Smooth muscle cell (in vitro differentiated cells): ENCODE measurements at regions not wholly inside any gene's neighbourhood (a gene's known extent, or its start where the extent isn't known, plus 50 kb on each side); places are given as distances from the start of the nearest gene placed in this dataset.

Experiments used
- DNase-seq: peaks from one replicate; lab custom pipeline; 2025; ENCODE audit not compliant: unreplicated experiment; lab: John Stamatoyannopoulos, UW
- H2AFZ ChIP-seq: fragments of 200-600 bp; sonication (generic); 2 replicates; pipeline ENCODE4 v1.6.0; 2016; ENCODE audit warnings: antibody characterized with exemption, low read depth, mild to moderate bottlenecking
- H3F3A ChIP-seq: fragments of 200-600 bp; sonication (generic); 2 replicates; pipeline ENCODE4 v1.6.0; 2017; ENCODE audit warnings: antibody characterized with exemption, low read depth
- H3K27ac ChIP-seq: fragments of 200-600 bp; sonication (generic); 2 replicates; pipeline ENCODE4 v1.5.1; 2016; ENCODE audit warnings: low read depth, mild to moderate bottlenecking
- H3K27me3 ChIP-seq: fragments of 200-600 bp; sonication (generic); 2 replicates; pipeline ENCODE4 v1.6.1; 2016; ENCODE audit warnings: low read depth, mild to moderate bottlenecking
- H3K36me3 ChIP-seq: fragments of 200-600 bp; sonication (generic); 2 replicates; pipeline ENCODE4 v1.5.1; 2016; ENCODE audit warnings: low read depth
- H3K4me1 ChIP-seq: fragments of 200-600 bp; sonication (generic); 2 replicates; pipeline ENCODE4 v1.5.1; 2016; ENCODE audit warnings: low read depth
- H3K4me2 ChIP-seq: fragments of 200-600 bp; sonication (generic); 2 replicates; pipeline ENCODE4 v1.6.0; 2016; ENCODE audit warnings: mild to moderate bottlenecking
- H3K4me3 ChIP-seq: fragments of 200-600 bp; sonication (generic); 2 replicates; pipeline ENCODE4 v1.5.1; 2016; ENCODE audit warnings: mild to moderate bottlenecking
- H3K79me2 ChIP-seq: fragments of 200-600 bp; sonication (generic); 2 replicates; pipeline ENCODE4 v1.6.0; 2016; ENCODE audit warnings: low read depth, mild to moderate bottlenecking
- H3K9ac ChIP-seq: fragments of 200-600 bp; sonication (generic); 2 replicates; pipeline ENCODE4 v1.6.0; 2016; ENCODE audit warnings: low read depth
- H3K9me3 ChIP-seq: fragments of 200-600 bp; sonication (generic); replicated peaks from 2 replicates; pipeline ENCODE4 v1.5.1; 2016; ENCODE audit warnings: low read depth
- H4K20me1 ChIP-seq: fragments of 200-600 bp; sonication (generic); 2 replicates; pipeline ENCODE4 v1.6.0; 2016; ENCODE audit warnings: low read depth
- CTCF ChIP-seq: fragments of 200-600 bp; sonication (generic); IDR thresholded peaks from 2 replicates; pipeline ENCODE4 v1.5.1; 2017; ENCODE audit warnings: borderline replicate concordance, mild to moderate bottlenecking, antibody characterized with exemption; ENCODE audit not compliant: insufficient read depth, poor library complexity, severe bottlenecking
- WGBS: methylation state at CpG from one replicate; pipeline ENCODE4 v1.1.7; 2016; ENCODE audit warnings: low lambda C conversion rate; 5-methylcytosine and 5-hydroxymethylcytosine counted together

GRCh38 chr6:56359201-56359899 is 112.0 kb upstream of the COL21A1 start:
- Histone ChIP-seq H2AFZ (no peak overlapping the region), H3K9me3 (no peaks in the 10 kb centered on the region), H3K36me3 (no peaks in the 10 kb centered on the region), H3K27ac (no peak overlapping the region), H3K4me1 (peaks cover 5% of the 10 kb centered on the region), H3F3A (no peaks in the 10 kb centered on the region), H3K4me2 (no peak overlapping the region), H4K20me1 (no peaks in the 10 kb centered on the region), H3K4me3 (no peak overlapping the region), H3K9ac (no peak overlapping the region), H3K27me3 (no peaks in the 10 kb centered on the region), H3K79me2 (no peaks in the 10 kb centered on the region)
- WGBS: 33% methylated on average over 9 of the region's 9 CpGs
- peak; percentile 83 for TF ChIP-seq CTCF
- peak; percentile 4 for DNase-seq

GRCh38 chr6:56357616-56358373 is 110.4 kb upstream of the COL21A1 start:
- DNase-seq: no peak
- no peak overlapping the region for H3K4me2 ChIP-seq
- H4K20me1 ChIP-seq: no peaks in the 10 kb centered on the region

GRCh38 chr6:56356426-56356825 is 109.0 kb upstream of the COL21A1 start:
- no peaks in the 10 kb centered on the region for H3K79me2 ChIP-seq
- no peaks in the 10 kb centered on the region for H3K4me1 ChIP-seq
- TF ChIP-seq CTCF: no peak
- DNase-seq: no peak
- no peak overlapping the region for H3K4me3 ChIP-seq
- H3K27ac ChIP-seq: no peak overlapping the region
- H3K9ac ChIP-seq: no peak overlapping the region
- H3K36me3 ChIP-seq: no peaks in the 10 kb centered on the region
- no peak overlapping the region for H2AFZ ChIP-seq
- no peaks in the 10 kb centered on the region for H3K27me3 ChIP-seq
- 22% methylated on average over 2 of the region's 2 CpGs for WGBS
- H4K20me1 ChIP-seq: no peaks in the 10 kb centered on the region
- no peaks in the 10 kb centered on the region for H3F3A ChIP-seq
- no peak overlapping the region for H3K4me2 ChIP-seq
- no peaks in the 10 kb centered on the region for H3K9me3 ChIP-seq

More at GRCh38 chr6:56357616-56358373, 110.4 kb upstream of the COL21A1 start:
- 61% methylated on average over 6 of the region's 6 CpGs for WGBS
- Histone ChIP-seq H3K36me3 (no peaks in the 10 kb centered on the region), H3K4me3 (no peak overlapping the region), H3K27me3 (no peaks in the 10 kb centered on the region), H3K27ac (no peak overlapping the region), H3K79me2 (no peaks in the 10 kb centered on the region), H3F3A (no peaks in the 10 kb centered on the region), H2AFZ (no peak overlapping the region), H3K9me3 (no peaks in the 10 kb centered on the region), H3K9ac (no peak overlapping the region), H3K4me1 (no peaks in the 10 kb centered on the region)
- no peak for TF ChIP-seq CTCF
